ENCODE measurements at regions not wholly inside any gene's neighbourhood (a gene's known extent, or its start where the extent isn't known, plus 50 kb on each side); places are given as distances from the start of the nearest gene placed in this dataset.

- Histone ChIP-seq H3K4me3 (no peak overlapping the region), H3K9me3 (no peaks in the 10 kb centered on the region), H3K36me3 (no peaks in the 10 kb centered on the region), H3K27ac (no peak overlapping the region), H3K4me1 (ENCODE audit: control insufficient read depth in 1 of 2, low read depth in 2 of 2) (peaks cover 0 to 9% of the 10 kb centered on the region in 2 donors), H3K27me3 (replicated peaks; ENCODE audit: insufficient read depth) (no peaks in the 10 kb centered on the region)
- DNase-seq (ENCODE audit: low spot score) (no peak), ATAC-seq (ENCODE audit: insufficient number of reproducible peaks, low FRiP score, low read depth) (no peak)
- TF ChIP-seq, protein P1, sequence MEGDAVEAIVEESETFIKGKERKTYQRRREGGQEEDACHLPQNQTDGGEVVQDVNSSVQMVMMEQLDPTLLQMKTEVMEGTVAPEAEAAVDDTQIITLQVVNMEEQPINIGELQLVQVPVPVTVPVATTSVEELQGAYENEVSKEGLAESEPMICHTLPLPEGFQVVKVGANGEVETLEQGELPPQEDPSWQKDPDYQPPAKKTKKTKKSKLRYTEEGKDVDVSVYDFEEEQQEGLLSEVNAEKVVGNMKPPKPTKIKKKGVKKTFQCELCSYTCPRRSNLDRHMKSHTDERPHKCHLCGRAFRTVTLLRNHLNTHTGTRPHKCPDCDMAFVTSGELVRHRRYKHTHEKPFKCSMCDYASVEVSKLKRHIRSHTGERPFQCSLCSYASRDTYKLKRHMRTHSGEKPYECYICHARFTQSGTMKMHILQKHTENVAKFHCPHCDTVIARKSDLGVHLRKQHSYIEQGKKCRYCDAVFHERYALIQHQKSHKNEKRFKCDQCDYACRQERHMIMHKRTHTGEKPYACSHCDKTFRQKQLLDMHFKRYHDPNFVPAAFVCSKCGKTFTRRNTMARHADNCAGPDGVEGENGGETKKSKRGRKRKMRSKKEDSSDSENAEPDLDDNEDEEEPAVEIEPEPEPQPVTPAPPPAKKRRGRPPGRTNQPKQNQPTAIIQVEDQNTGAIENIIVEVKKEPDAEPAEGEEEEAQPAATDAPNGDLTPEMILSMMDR (IDR thresholded peaks at IDR 0.05): no peak
Observed at GRCh38 chr5:30765706-30766105, 427.8 kb upstream of the CDH6 start.

GRCh38 chr5:30765227-30765626, 428.3 kb upstream of the CDH6 start:
- Histone ChIP-seq H3K27me3 (replicated peaks; ENCODE audit: insufficient read depth) (no peaks in the 10 kb centered on the region), H3K27ac (no peak overlapping the region), H3K9me3 (no peaks in the 10 kb centered on the region), H3K4me1 (ENCODE audit: control insufficient read depth in 1 of 2, low read depth in 2 of 2) (peaks cover 0 to 9% of the 10 kb centered on the region in 2 donors), H3K36me3 (no peaks in the 10 kb centered on the region), H3K4me3 (no peak overlapping the region)
- TF ChIP-seq, protein P1 (IDR thresholded peaks at IDR 0.05): no peak
- DNase-seq (ENCODE audit: low spot score) (no peak), ATAC-seq (ENCODE audit: insufficient number of reproducible peaks, low FRiP score, low read depth) (no peak)

DNA sequence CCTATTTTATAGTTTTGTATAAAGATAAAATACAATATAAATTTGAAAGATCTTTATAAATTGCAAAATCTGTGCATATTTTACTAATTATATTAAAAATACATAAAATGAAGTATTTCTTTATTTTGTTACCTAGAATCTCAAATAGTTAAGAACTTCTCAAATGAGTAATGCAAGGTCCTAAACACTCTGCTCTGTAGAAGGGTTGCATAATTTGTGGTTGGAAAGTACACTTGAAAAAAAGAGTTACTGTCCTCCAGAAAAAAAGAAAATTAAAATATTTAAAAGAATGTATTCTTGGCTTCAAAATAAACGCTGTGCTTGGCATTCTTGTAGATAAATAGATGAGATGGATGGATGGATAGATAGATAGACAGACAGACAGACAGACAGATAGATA, 428.8 kb upstream of the CDH6 start:
- Histone ChIP-seq H3K27ac (no peak overlapping the region), H3K4me1 (ENCODE audit: control insufficient read depth in 1 of 2, low read depth in 2 of 2) (peaks cover 0 to 9% of the 10 kb centered on the region in 2 donors), H3K9me3 (no peaks in the 10 kb centered on the region), H3K4me3 (no peak overlapping the region), H3K27me3 (replicated peaks; ENCODE audit: insufficient read depth) (no peaks in the 10 kb centered on the region), H3K36me3 (no peaks in the 10 kb centered on the region)
- ATAC-seq (ENCODE audit: insufficient number of reproducible peaks, low FRiP score, low read depth) (no peak), DNase-seq (ENCODE audit: low spot score) (no peak)
- TF ChIP-seq, protein P1 (IDR thresholded peaks at IDR 0.05): no peak

DNA sequence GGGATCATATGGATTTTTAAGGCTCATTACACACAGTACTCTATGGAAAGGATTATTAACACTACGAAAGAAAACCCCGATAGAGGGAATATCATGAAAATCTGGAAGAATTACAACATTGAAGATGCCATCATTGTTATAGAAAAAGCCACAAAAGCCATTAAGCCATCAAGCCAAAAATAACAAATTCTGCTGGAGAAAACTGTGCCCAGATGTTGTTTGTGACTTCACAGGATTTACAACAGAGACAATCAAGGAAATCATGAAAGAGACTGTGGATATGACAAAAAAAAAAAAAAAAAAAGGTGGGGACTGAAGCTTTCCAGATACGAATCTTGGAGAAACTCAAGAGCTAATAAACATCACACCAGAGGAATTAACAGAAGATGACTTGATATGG, 433.8 kb upstream of the CDH6 start:
- H3K27ac ChIP-seq: no peak overlapping the region
- no peak overlapping the region for H3K4me3 ChIP-seq
- H3K36me3 ChIP-seq: no peaks in the 10 kb centered on the region
- no peak for DNase-seq (ENCODE audit: low spot score)
- H3K27me3 ChIP-seq (replicated peaks; ENCODE audit: insufficient read depth): no peaks in the 10 kb centered on the region
- ATAC-seq (ENCODE audit: insufficient number of reproducible peaks, low FRiP score, low read depth): no peak
- no peaks in the 10 kb centered on the region for H3K9me3 ChIP-seq
- TF ChIP-seq, protein P1 (IDR thresholded peaks at IDR 0.05): no peak
- no peaks in the 10 kb centered on the region for H3K4me1 ChIP-seq (ENCODE audit: control insufficient read depth in 1 of 2, low read depth in 2 of 2)

GRCh38 chr5:30752015-30752414, 441.5 kb upstream of the CDH6 start:
- no peak overlapping the region for H3K27ac ChIP-seq
- TF ChIP-seq, protein P1 (IDR thresholded peaks at IDR 0.05): no peak
- no peak for ATAC-seq (ENCODE audit: insufficient number of reproducible peaks, low FRiP score, low read depth)
- no peaks in the 10 kb centered on the region for H3K4me1 ChIP-seq (ENCODE audit: control insufficient read depth in 1 of 2, low read depth in 2 of 2)
- H3K4me3 ChIP-seq: no peak overlapping the region
- no peaks in the 10 kb centered on the region for H3K36me3 ChIP-seq
- no peak for DNase-seq (ENCODE audit: low spot score)
- no peaks in the 10 kb centered on the region for H3K9me3 ChIP-seq
- H3K27me3 ChIP-seq (replicated peaks; ENCODE audit: insufficient read depth): no peaks in the 10 kb centered on the region
